Fibroblast of peridontal ligament (primary cell): ENCODE measurements at regions not wholly inside any gene's neighbourhood (a gene's known extent, or its start where the extent isn't known, plus 50 kb on each side); places are given as distances from the start of the nearest gene placed in this dataset.
"Not testable (repeated sequence)": the region's sequence is repeated elsewhere in the genome, so short reads cannot be mapped to it uniquely, and the experiment has no call there.

Experiments
- DNase-seq: peaks from one replicate; pipeline ENCODE4 v3.0.0-alpha.2; 2010; ENCODE audit errors: extremely low read depth

DNA sequence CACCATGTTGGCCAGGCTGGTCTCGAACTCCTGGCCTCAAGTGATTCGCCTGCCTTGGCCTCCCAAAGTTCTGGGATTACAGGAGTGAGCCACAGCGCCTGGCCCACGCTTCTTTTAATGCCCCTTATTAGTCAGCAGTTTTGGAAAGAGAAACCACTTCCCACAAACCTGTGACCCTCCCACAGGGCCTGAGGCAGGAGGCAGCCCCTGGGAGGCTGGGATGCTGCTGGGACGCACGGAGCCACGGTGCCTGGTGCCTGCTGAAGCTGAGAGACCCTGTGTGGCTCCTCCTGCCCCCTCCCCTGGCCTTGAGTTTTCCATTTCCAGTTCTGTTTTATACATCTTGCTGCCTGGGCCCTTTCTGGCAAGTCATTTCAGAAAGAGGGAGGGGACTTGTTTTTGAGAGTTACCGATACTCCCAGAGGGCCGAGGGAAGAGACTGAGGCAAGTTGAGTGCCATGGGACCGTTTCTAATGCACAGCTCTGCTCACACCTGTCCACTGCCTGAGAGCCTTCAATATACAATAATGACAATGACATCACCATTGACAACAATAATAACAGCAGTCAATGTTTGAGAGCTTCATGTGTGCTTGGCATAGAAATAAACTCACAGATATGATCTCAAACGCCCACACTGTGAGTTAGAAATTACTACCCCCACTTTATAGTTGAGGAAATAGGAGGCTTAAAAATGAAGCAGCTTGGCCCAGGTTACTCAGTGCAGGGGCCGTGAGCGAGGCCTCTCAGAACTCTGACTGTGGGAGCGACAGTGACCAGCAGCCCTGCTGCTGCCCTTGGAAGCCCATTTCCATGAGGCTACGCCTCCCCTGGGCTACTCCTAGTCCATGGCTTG is 78.1 kb upstream of the YWHAQ start:
- no peak for DNase-seq

DNA sequence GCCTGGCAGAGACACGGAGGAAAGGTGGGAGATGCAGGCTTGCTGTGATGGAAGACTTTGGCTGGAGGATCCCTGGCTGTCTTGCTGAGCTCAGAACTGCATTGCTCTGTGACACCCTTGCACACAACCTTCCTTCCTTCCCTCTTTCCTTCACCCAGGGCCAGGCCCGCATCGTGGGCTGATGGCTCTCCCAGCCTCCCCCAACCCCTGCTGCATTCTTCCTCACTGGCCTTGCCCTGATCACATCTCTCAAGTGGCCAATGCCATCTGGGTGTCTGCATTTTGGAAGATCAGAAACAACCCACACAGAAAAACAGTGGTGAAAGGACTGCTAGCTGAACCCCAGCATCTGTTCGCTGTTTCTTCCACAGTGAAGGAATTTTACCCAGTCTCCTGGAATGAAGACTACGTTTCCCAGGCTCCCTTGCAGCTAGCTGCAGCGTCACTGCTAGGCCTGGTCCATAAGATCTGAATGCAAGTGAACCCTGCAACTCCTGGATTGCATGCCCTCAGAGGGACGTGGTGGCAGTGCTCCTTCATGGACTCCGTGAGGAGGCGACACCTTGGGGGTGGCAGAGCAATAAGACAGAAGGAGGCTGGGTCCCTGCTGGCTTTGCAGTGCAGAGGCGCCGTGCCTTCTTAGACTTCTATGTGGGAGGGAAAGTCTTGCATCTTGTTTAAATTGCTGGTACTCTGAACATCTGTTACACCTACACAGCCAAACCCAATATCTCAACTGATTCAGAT is 78.9 kb upstream of the YWHAQ start:
- DNase-seq: no peak

DNA sequence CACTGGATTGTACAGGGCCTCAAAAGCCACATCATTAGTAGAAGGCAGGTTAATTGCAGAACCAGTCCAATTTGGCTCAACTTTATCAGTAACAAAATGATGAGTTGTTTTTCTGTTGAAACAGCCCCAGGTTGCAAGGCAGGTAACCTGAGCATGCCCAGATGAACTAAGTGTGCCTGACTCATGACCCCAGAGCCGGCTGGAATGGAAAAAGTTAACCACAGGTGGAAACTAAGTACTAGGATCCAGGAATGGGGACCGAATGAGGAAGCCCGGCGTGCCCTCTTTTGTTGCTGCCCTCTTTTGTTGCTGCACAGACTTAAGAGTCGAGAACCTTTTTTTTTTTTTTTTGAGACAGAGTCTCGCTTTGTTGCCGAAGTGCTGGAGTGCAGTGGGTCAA is 79.5 kb upstream of the YWHAQ start:
- no peak for DNase-seq

DNA sequence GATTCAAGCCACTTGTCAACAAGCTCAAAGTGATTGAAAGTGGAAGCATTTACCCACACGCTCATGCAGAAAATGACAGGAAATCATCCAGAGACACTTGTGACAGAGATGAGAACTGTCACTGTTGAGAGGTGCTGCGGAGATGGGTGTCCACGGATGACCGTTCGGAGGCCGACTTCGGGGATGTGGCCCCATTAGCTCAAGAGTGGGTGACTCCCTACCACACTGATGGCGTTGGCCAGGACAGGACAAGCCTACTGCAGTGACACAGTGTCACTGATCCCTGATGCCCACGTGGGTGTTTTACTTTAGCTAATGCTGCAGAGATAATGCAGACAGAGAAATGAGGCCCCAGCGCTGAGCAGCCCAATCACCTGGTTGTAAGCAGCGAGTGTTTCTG is 81.5 kb upstream of the YWHAQ start:
- DNase-seq: no peak

DNA sequence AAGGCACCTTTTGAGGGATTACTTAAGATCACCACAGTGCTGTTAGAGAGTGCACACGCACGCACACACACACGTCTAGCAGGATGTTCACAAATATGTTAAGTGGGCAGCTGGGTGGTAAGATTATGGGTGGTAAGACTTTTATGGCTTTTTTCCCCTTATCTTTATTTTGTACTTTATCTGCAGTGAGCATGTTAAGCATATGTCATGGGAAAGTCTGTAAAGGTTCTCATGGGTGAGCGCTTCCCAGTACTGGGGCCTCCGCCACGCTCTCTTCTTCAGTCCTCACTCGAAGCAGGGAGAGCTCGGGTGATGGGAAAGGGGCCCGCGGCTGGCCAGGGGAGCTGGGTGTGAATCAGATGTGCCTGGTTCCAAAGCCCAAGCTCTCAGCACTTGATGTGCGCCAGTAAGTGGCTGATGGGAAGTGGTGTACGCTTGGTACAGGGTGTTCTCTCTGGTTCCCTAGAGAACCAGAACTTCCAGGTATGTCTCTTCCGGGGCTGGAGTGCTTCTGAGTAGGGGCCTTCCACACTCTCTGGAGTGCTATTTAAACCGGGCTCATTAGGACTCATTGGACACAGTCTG is 83.9 kb upstream of the YWHAQ start:
- DNase-seq: no peak

DNA sequence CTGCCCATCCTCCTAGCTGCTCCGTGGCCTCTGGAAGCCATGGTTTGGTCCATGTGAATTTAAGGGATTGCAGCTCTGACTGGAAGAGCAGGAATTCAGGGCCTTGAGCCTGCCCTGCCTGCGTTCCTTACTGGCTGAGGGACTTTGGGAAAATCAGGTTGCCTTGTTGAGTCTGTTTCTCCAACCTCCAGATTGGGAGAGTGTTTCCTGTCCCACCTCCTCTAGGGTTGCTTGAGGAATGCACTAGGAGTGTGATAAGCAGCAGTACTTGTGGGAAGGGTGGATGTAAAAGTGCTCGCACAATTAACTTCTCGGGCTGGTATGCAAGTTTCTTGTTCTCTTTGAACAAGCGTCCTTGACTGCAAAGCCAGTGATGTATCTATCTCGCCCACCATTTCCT is 84.4 kb upstream of the YWHAQ start:
- DNase-seq: no peak

DNA sequence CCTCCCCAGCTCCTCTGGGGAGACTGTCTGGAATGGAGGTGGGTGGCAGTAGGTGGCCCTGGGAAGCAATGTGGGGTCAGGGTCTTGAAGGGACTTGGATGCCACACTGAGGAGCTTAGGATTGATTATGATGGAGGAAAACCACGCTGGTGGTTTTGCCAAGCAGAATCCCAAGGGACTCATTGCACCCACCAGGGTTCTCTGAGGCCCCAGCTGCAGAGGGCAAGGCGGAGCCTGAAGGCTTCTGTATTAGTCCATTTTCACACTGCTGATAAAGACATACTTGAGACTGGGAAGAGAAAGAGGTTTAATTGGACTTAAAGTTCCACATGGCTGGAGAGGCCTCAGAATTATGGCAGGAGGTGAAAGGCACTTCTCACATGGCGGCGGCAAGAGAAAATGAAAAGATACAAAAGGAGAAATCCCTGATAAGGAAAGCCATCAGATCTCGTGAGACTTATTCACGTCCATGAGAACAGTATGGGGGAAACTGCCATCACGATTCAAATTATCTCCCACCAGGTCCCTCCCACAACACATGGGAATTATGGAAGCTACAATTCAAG is 87.2 kb upstream of the YWHAQ start:
- no peak for DNase-seq

DNA sequence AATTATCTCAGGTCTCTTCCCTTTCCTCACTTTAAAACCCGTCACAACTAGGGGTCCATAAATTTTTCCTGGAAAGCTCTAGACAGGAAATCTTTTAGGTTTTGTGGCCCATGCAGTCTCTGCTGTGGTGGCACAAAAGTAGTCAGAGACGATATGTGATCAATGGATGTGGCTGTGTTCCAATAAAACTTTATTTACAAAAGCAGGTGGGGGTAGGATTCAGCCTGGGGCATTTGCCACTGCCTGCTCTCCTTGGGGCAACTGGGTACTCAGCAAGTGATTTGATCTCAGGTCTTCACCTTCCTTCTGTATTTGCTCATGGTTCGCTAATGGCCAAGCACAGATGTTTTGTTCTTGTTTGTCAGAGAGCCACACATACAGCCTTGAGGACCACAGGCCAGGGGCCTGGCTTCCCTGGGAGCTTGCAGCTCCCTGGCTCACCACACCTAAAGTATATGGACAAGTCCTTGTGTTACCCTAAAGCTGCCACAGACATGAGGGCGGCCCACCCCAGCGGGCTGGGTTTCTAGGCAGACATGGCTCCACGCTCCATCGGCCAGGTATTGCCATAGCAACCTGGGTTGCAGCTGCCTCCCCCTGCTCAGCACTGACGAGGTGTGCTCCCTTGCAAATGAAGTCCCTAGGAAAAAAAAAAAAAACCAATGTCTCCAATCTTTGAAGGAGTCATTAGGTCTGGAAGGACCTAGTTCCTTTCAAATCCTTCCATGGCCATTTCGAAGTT is 89.7 kb upstream of the YWHAQ start:
- no peak for DNase-seq

DNA sequence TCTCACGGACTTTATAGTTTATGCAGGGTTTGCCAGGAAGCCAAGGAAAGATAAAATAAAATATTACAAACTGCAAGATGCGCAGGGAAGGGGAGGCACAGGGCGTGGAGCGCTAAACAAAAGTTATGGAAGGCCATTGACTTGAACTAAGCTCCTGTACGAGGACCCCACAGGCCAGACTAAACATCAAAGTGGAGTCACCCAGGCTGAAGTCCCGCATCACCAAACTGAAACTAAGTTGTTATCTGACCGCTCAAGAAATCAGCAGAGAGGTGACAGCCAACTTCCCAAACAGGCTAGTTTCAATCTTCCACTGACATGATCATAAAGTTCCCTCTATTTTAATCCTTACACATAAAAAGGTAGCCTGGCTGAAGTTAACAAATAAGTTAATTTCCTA is 90.5 kb upstream of the YWHAQ start:
- no peak for DNase-seq

DNA sequence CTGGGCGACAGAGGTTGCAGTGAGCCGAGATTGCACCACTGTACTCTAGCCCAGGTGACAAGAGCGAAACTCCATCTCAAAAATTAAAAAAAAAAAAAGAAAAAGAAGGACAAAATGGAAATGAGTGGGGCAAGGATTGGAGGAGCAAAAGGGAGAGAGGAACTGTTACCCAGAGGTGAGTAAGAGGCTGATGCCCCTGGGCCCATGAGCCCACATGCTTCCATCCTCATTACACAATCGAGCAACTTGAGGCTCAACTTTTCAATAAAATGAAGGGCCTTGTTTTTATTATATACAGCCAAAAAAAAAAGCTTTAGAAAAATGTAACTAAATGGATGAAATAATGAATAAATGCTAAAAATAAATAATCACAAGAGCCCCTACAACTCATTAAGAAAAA is 91.7 kb upstream of the YWHAQ start:
- no peak for DNase-seq

DNA sequence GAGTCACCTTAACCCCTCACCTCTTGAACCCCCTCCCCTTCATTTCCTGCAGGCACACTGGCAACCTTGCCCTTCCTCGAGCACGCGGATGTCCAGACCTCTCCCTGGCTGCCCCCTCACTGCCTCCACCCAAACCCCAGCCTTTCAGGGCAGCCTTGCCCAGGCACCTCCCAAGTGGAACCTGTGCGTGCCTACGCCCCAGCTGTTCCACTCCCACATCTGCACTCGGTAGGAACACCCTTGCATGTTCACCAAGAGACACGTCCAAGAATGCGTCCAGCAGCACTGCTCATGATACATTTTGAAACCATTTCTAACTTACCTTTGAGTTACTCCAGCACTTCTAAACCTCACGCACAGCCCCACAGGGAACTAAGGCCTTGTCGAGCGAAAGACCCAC is 93.8 kb upstream of the YWHAQ start:
- no peak for DNase-seq

DNA sequence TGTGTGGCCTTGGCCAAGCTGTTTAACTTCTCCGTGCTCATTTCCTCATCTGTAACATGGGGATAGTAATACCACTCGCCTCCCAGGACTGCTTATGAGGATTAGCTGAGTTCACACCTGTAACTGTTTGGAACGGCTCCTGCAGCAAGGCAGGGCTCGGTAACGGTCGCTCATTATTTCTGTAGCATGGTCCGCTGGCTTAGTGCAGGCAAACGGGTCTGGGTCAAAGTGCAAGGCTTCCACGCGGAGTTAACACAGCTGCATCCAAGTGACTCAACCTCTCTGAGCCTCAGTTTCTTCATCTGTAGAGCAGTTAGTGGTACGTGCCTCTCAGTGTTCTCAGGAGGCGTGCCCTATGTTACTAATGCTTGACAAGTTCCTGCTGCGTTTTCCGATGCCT is 94.3 kb upstream of the YWHAQ start:
- no peak for DNase-seq

DNA sequence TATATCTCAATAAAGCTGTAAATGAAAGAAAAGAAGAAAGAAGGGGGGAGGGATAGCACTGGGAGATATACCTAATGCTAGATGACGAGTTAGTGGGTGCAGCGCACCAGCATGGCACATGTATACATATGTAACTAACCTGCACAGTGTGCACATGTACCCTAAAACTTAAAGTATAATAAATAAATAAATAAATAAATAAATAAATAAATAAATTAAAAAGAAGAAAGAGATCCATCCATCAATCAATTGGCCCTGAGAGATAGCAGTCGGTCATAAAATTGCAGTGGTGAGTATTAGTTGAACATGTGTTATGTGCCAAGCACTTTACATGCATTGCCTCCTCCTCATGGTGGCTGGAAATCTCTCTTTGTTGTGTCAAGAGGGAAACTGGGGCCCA is 95.2 kb upstream of the YWHAQ start:
- not testable (repeated sequence) for DNase-seq

DNA sequence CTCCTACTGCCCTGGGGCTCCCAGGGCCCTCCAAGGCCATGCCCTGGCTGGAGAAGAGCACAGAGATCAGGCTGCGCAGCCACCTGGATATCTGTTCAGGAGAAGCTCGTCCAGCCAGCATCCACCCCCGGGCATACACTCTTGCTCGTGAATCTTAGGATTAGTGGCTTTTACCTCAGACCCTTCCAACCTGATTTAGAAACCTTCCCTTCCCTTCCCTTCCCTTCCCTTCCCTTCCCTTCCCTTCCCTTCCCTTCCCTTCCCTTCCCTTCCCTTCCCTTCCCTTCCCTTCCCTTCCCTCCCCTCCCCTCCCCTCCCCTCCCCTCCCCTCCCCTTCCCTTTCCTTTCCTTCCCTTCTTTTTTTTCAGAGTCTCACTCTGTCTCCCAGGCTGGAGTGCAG is 99.7 kb upstream of the YWHAQ start:
- DNase-seq: not testable (repeated sequence)

DNA sequence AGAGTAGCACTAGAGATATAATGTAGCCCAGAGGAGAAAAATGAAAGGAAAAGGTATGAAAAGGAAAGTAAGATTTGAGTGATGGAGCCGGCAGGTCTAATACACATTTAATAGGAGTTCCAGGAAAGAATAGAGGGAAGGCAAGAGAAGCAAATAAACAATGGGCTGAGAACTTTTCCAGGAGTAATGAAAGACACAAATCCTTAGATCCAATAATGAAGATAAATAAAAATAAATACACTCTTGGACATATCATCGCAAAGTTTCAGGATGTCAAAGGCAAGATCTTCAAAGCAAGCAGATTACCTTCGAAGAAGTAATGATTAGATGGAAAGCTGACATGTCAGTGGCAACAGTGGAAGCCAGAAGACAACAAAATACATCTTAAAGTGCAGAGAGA is 102.0 kb upstream of the YWHAQ start:
- no peak for DNase-seq

DNA sequence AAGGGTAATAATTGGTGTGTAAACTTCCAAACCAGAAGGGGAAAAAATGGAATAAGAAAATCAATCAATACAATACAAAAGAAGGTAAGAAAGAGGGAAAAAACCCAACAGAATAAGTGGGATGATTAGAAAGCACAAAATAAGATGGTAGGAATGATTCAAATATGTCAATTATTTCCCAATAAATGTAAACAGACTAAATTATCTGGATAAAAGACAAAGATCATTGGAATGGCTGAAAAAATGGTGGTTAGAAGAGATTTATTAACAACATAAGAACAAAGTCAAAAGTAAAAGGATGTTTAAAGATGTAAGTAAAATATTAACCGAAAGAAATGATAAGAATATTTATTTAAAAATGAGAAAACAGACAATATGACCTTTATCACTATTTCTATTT is 103.5 kb upstream of the YWHAQ start:
- DNase-seq: no peak

DNA sequence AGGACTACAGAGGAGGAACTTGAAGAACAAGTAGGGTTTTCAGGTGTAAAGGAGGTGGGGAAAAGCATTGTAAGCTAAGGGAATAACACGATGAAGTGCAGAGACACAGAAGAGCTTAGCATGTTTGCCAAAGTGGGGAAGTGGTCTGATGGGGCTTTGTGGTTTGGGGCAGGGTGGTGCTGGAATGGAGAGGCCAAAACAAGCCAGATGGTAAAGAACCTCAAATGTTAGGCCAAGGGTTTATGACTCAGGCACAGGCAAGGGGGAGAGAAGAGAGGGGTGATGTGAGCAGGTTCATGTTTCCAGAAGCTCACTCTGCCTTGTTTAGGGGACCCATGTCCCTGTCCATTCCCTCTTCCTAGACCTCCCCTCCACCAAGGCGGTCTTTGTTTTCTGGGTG is 104.5 kb upstream of the YWHAQ start:
- peak; percentile 45 for DNase-seq

DNA sequence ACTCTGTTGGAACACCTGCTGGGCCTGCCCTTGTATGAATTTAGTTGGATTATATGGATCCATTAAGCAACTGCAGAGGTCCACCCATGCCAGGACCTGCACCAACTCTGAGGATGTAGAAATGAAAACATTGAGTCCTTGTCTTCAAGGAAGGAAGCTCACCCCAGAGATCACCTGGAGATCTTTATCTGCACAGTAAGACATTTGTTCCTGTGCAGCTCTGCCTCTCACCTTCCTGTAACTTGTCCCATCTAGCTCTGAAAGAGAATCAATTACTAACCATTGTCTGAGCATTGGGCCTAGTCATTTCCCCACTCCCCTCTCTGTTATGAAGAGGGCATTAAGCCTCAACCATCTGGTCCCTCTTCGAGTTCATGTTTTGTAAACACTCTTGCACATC is 105.2 kb upstream of the YWHAQ start:
- DNase-seq: no peak

DNA sequence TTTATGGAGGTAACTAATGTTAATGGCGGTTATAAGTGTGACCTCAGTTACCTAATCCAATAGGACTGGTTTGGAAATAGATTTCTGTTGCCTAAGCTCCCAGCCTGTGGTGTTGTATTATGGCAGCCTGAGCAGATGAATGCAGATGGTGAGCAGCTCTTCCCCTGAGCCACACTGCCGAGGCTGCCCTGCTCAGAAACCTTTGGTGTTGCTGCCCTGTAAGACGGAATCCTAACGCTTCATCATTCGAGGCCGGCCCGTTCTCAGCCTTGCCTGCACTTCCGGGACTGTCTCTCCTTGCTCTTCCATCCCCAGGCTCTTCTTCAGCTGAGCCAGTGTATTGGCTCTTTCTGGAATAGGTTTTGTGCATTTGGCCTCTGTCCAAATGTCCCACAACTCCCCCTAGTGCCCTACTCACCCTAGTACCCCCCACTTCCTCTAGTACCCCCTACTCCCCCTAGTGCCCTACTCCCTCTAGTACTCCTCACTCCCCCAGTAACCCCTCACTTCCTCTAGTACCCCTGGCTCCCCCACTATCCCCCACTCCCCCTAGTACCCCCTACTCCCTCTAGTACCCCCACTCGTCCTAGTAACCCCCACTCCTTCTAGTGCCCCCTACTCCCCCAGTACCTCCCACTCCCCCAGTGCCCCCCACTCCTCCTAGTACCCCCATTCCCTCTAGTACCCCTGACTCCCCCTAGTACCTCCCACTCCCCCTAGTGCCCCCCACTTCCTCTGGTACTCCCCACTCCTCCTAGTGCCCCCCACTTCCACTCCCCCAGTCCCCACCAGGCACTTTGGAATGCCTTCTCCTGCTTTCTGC is 106.0 kb upstream of the TAF1B start:
- no peak for DNase-seq

DNA sequence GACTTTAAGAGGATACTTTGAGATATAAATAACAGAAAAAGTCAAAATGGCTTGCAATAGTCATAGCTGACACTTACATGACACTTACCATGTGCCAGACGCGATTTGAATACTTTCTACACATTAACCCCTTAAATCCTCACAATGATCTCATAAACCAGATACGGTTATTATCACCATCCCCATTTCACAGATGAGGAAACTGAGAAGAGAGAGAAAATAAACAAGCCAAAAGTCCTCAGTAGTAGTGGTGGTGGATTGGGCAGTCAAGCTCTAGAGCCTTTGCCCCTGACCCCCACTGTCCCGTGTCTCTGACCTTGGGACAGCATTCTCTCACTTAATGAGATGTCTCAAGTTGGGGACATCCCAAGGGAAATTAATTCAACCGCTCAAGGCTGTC is 105.2 kb upstream of the TAF1B start:
- no peak for DNase-seq
